ENCODE measurements at regions not wholly inside any gene's neighbourhood (a gene's known extent, or its start where the extent isn't known, plus 50 kb on each side); places are given as distances from the start of the nearest gene placed in this dataset.

DNA sequence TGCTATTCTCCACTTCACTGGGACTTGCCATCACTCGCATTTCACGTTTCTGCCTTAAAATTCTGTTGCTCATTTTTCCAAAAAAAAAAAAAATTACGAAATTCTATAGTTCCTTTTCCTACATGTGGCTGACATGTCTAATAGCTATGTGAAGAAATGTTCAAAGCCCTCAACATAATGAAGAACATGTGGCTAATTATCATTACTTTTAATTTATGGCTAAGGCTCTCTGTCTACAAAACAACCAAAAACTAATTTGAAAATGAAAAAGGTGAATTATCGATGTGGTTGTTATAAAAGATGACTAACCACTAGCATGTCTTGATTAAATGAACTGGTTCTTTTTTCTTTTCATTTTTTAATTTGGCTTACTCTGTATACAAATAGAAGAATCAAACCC is 940.0 kb downstream of the EFNB2 start:
- H3K4me1 Mint-ChIP-seq = peaks cover 23% of the 10 kb centered on the region
- DNase-seq (ENCODE audit: low spot score in 2 of 2, unreplicated experiment in 2 of 2) = no peak
- peaks cover 10% of the 10 kb centered on the region for H3K9me3 Mint-ChIP-seq
- peaks cover 5% of the 10 kb centered on the region for H3K36me3 Mint-ChIP-seq
- H3K4me3 Mint-ChIP-seq = no peak overlapping the region
- no peaks in the 10 kb centered on the region for H3K27me3 Mint-ChIP-seq (ENCODE audit: low read depth)
- H3K27ac Mint-ChIP-seq = no peak overlapping the region
- TF ChIP-seq, protein P1, sequence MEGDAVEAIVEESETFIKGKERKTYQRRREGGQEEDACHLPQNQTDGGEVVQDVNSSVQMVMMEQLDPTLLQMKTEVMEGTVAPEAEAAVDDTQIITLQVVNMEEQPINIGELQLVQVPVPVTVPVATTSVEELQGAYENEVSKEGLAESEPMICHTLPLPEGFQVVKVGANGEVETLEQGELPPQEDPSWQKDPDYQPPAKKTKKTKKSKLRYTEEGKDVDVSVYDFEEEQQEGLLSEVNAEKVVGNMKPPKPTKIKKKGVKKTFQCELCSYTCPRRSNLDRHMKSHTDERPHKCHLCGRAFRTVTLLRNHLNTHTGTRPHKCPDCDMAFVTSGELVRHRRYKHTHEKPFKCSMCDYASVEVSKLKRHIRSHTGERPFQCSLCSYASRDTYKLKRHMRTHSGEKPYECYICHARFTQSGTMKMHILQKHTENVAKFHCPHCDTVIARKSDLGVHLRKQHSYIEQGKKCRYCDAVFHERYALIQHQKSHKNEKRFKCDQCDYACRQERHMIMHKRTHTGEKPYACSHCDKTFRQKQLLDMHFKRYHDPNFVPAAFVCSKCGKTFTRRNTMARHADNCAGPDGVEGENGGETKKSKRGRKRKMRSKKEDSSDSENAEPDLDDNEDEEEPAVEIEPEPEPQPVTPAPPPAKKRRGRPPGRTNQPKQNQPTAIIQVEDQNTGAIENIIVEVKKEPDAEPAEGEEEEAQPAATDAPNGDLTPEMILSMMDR (IDR thresholded peaks at IDR 0.05; ENCODE audit: unreplicated experiment) = no peak

DNA sequence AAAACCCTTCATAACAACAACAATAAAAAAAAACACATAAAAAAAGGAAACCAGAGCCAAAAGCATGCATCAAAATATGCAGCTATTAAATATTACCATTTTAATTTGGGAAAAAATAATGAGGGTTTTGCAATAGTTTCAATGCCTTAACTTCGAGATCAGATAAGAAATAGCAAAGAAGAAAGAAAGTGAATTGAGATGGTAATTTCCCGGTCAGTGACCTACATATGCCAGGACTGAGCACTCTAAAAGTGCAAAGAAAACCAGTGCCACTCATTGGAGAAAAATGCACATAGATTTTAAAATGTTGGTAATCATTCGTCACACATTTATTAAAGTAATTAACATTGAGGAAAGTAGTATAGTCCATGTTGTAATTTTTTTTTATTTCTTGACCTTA is 944.2 kb downstream of the EFNB2 start:
- Mint-ChIP-seq H3K9me3 (peaks cover 3% of the 10 kb centered on the region), H3K27ac (peak overlapping the region; percentile 3), H3K27me3 (ENCODE audit: low read depth) (no peaks in the 10 kb centered on the region), H3K36me3 (peaks cover 2% of the 10 kb centered on the region), H3K4me3 (no peak overlapping the region), H3K4me1 (peaks cover 45% of the 10 kb centered on the region)
- no peak for DNase-seq (ENCODE audit: low spot score in 2 of 2, unreplicated experiment in 2 of 2)
- TF ChIP-seq, protein P1 (IDR thresholded peaks at IDR 0.05; ENCODE audit: unreplicated experiment) = no peak

DNA sequence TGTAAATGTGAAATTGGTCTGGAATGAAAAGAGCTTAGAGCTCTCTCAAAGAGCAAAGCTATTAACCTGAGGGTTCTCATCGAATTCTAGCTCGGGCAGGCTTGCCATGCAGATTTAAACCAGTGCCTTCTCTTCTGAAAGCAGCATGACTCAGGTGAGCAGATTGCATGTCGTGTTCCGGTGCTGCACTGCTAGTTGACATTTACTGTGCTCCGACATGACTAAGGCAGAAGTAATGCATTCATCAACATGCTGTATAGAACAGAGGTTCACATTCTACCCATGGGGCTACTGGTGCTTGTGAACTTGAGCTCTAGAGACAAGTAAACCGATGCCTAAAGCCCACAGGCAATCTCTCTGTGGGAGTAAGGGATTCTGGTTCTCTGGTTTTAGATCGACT is 947.7 kb downstream of the EFNB2 start:
- Mint-ChIP-seq H3K36me3 (no peaks in the 10 kb centered on the region), H3K4me3 (no peak overlapping the region), H3K9me3 (peaks cover 3% of the 10 kb centered on the region), H3K4me1 (peaks cover 38% of the 10 kb centered on the region), H3K27me3 (ENCODE audit: low read depth) (no peaks in the 10 kb centered on the region), H3K27ac (peak overlapping the region; percentile 57)
- no peak for DNase-seq (ENCODE audit: low spot score in 2 of 2, unreplicated experiment in 2 of 2)
- TF ChIP-seq, protein P1 (IDR thresholded peaks at IDR 0.05; ENCODE audit: unreplicated experiment) = no peak

DNA sequence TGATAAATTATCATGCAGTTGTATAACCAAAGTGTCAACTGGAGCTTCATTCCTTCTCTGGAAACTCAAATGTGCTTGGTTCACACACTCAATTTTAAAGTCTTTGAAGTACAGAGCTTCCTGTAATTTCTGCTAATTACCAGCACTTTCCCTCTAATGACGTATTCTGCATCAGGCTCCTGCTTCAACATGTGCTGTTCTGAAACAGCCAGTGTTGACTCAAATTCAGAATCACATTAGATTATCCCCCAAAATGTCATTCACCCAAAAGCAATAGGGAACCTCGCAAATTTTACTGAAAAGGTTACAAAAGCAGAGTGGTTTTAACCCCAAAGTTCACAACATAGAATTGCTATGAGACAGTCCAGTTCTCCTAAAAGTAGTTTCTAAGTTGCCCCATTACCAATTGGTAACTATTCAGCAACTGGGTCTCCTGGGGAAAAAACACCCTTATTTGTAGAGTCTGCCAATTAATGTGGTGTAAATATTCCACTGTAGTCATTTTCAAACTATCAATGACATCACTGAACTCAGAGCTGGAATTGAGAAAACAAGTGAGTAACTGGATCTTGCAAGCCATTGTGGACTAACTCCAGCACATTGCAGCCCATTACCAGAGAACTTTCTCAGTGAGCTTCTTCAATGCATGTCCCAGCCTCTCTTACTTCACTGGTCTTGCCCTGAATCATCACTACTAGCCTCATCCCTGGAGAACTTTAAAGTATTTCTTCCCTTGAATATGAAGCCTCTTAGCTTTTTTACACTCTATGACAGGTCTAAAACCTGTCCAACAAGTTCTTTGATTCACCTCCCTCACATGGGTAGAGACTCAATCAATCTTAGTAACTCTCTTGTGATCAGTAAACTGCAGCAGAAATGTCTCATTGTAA is 955.4 kb downstream of the EFNB2 start:
- peaks cover 12% of the 10 kb centered on the region for H3K36me3 Mint-ChIP-seq
- H3K9me3 Mint-ChIP-seq = peaks cover 33% of the 10 kb centered on the region
- no peak overlapping the region for H3K4me3 Mint-ChIP-seq
- TF ChIP-seq, protein P1 (IDR thresholded peaks at IDR 0.05; ENCODE audit: unreplicated experiment) = no peak
- H3K4me1 Mint-ChIP-seq = peaks cover 20% of the 10 kb centered on the region
- H3K27me3 Mint-ChIP-seq (ENCODE audit: low read depth) = no peaks in the 10 kb centered on the region
- H3K27ac Mint-ChIP-seq = peak overlapping the region; percentile 88
- DNase-seq (ENCODE audit: low spot score in 2 of 2, unreplicated experiment in 2 of 2) = no peak

DNA sequence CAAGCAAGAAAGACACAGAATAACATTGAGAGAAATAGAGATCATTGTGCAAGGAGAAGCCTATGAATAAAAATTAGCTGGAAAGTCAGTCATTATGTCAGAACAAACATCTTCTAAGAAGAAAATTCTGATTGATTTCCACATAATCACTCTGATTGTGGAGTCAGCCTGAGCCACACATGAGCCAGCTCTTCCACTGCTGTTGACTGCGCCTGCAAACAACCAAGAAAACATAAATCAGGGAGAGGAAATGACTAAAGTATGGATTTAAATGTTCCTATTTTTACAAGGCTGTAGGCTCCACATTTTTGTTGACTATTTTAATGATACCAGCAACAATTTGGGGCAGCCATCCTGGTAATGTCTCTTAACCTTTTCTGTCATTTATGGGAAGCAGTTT is 962.3 kb downstream of the EFNB2 start:
- no peak for DNase-seq (ENCODE audit: low spot score in 2 of 2, unreplicated experiment in 2 of 2)
- H3K4me1 Mint-ChIP-seq = peaks cover 19% of the 10 kb centered on the region
- TF ChIP-seq, protein P1 (IDR thresholded peaks at IDR 0.05; ENCODE audit: unreplicated experiment) = no peak
- H3K27me3 Mint-ChIP-seq (ENCODE audit: low read depth) = no peaks in the 10 kb centered on the region
- H3K36me3 Mint-ChIP-seq = peaks cover 6% of the 10 kb centered on the region
- H3K9me3 Mint-ChIP-seq = peaks cover 19% of the 10 kb centered on the region
- H3K4me3 Mint-ChIP-seq = no peak overlapping the region
- peak overlapping the region; percentile 22 for H3K27ac Mint-ChIP-seq
